Epithelial cell of proximal tubule (primary cell): ENCODE measurements at regions not wholly inside any gene's neighbourhood (a gene's known extent, or its start where the extent isn't known, plus 50 kb on each side); places are given as distances from the start of the nearest gene placed in this dataset.

Experiments used
- DNase-seq: peaks from one replicate; pipeline ENCODE4 v3.0.0-alpha.2; 2011; ENCODE audit warnings: low read depth
- H3K4me3 ChIP-seq: 2 replicates; pipeline ENCODE4 v1.5.1; 2011; ENCODE audit warnings: low read depth, mild to moderate bottlenecking, low read length
- TF ChIP-seq, protein P1 (sequence below): conservative IDR thresholded peaks from 2 replicates; pipeline ENCODE4 v1.5.1; 2012; ENCODE audit warnings: low read depth, mild to moderate bottlenecking, low read length

DNA sequence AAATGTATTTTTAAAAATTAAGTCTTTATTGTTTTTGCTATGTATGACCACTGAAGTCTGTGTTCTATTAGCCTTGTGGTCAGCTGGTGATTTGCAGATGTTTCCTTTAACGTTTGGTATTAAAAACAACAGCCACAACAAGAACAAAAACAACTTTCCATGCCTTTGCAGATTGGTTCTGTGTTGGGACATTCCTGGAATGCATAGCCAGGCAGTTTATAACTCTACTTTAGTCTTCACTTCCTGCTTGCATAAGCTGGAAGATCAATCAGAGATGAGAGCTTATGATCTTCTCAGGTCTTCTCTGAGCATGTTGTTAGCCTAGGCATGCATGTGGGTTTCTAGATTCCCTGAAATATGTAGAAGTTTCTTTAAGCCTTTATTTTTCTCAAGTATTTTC, 58.9 kb upstream of the SEMA3C start:
- TF ChIP-seq, protein P1, sequence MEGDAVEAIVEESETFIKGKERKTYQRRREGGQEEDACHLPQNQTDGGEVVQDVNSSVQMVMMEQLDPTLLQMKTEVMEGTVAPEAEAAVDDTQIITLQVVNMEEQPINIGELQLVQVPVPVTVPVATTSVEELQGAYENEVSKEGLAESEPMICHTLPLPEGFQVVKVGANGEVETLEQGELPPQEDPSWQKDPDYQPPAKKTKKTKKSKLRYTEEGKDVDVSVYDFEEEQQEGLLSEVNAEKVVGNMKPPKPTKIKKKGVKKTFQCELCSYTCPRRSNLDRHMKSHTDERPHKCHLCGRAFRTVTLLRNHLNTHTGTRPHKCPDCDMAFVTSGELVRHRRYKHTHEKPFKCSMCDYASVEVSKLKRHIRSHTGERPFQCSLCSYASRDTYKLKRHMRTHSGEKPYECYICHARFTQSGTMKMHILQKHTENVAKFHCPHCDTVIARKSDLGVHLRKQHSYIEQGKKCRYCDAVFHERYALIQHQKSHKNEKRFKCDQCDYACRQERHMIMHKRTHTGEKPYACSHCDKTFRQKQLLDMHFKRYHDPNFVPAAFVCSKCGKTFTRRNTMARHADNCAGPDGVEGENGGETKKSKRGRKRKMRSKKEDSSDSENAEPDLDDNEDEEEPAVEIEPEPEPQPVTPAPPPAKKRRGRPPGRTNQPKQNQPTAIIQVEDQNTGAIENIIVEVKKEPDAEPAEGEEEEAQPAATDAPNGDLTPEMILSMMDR: no peak
- no peak for DNase-seq
- H3K4me3 ChIP-seq: no peak overlapping the region

DNA sequence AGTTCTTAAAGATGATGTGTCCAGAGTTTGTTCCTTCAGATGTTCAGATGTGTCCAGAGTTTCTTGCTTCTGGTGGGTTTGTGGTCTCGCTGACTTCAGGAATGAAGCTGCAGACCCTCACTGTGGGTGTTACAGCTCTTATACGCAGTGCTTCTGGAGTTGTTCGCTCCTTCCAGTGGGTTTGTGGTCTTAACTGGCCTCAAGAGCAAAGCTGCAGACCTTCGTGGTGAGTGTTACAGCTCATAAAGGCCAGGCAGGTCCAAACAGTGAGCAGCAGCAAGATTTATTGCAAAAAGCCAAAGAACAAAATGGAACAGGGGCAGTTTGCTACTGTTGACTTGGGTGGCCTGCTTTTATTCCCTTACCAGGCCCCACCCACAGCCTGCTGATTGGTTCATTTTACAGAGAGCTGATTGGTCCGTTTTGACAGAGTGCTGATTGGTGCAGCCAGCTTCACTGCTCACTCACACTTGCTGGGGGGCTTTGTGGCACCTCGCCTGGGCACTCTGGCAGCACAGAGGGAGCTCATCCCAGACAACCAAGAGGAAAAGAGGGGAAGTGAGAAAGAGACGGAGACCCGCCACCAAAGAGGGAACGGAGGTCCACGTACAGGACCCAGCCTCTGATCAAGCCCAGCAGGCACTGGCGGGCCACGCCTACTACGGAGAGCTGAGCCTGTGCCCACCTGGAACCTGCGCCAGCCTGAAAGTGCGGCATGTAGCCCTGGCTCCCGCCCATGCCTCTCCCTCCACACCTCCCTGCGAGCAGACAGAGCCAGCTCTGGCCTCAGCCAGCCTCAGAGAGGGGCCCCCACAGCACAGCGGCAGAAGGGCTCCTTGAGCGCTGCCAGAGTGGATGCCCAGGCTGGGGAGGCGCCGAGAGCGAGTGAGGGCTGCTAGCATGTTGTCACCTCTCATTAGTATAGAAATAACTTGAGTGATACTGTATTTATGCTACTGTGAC, 55.8 kb upstream of the SEMA3C start:
- TF ChIP-seq, protein P1: no peak
- no peak for DNase-seq
- H3K4me3 ChIP-seq: no peak overlapping the region

DNA sequence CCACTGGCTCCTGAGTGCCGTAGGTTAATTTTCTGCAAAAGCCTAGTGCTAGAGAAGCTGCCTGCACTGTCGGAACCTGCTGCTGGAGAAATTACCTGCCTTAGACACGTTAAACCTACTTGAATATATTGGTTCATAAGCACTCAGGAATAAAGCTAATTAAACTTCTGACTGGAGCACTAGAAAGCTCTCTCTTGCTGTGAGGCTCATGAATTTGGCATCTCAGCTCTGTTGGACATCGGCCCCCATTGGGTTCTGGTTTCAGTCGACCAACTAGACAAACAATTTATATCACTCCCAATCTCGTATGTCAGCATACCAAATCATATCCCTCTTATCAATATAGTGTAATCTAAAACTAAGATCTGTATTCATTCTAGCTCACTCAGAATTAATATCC, 52.4 kb upstream of the SEMA3C start:
- DNase-seq: no peak
- no peak overlapping the region for H3K4me3 ChIP-seq
- TF ChIP-seq, protein P1: no peak
